HL-60 (cell line): ENCODE measurements at regions not wholly inside any gene's neighbourhood (a gene's known extent, or its start where the extent isn't known, plus 50 kb on each side); places are given as distances from the start of the nearest gene placed in this dataset.

Experiments
- GABPA ChIP-seq: IDR thresholded peaks from 2 replicates; pipeline ENCODE4 v1.6.1; 2012; ENCODE audit warnings: low read depth
- POLR2AphosphoS5 ChIP-seq: IDR thresholded peaks from 2 replicates; pipeline ENCODE4 v1.6.1; 2012; ENCODE audit warnings: low read depth
- TF ChIP-seq, protein P1 (sequence below): IDR thresholded peaks from one replicate; pipeline ENCODE4 v1.5.1; 2011; ENCODE audit warnings: low read length, control low read depth, inconsistent platforms; ENCODE audit not compliant: insufficient read depth

DNA sequence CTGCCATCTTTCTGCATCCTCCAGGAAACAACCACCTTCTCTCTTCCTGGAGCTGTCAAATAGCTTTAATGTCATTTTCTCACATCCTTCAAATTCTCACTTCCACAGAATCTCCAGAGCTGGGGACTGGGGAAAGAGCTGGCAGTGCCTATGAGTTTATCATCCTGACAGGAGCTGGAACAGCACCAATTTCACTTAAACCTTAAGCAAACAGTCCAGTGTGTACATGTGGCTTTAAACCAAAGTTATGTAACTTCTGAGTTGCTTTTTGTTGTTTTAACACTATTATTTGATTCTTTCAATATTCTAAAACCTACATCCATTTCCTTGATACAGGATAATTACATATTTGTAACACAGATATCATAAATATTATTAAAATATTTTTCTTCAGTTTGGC lies 331.5 kb upstream of the ARGLU1 start:
- TF ChIP-seq, protein P1, sequence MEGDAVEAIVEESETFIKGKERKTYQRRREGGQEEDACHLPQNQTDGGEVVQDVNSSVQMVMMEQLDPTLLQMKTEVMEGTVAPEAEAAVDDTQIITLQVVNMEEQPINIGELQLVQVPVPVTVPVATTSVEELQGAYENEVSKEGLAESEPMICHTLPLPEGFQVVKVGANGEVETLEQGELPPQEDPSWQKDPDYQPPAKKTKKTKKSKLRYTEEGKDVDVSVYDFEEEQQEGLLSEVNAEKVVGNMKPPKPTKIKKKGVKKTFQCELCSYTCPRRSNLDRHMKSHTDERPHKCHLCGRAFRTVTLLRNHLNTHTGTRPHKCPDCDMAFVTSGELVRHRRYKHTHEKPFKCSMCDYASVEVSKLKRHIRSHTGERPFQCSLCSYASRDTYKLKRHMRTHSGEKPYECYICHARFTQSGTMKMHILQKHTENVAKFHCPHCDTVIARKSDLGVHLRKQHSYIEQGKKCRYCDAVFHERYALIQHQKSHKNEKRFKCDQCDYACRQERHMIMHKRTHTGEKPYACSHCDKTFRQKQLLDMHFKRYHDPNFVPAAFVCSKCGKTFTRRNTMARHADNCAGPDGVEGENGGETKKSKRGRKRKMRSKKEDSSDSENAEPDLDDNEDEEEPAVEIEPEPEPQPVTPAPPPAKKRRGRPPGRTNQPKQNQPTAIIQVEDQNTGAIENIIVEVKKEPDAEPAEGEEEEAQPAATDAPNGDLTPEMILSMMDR: no peak
- TF ChIP-seq GABPA (no peak), POLR2AphosphoS5 (no peak)
